Forelimb muscle (tissue), 1 donor: ENCODE measurements at regions not wholly inside any gene's neighbourhood (a gene's known extent, or its start where the extent isn't known, plus 50 kb on each side); places are given as distances from the start of the nearest gene placed in this dataset.
"Not testable (repeated sequence)": the region's sequence is repeated elsewhere in the genome, so short reads cannot be mapped to it uniquely, and the experiment has no call there.

Source experiments
- DNase-seq: peaks from one replicate; pipeline ENCODE4 v3.0.0-alpha.2; 2013; ENCODE audit warnings: low read depth

DNA sequence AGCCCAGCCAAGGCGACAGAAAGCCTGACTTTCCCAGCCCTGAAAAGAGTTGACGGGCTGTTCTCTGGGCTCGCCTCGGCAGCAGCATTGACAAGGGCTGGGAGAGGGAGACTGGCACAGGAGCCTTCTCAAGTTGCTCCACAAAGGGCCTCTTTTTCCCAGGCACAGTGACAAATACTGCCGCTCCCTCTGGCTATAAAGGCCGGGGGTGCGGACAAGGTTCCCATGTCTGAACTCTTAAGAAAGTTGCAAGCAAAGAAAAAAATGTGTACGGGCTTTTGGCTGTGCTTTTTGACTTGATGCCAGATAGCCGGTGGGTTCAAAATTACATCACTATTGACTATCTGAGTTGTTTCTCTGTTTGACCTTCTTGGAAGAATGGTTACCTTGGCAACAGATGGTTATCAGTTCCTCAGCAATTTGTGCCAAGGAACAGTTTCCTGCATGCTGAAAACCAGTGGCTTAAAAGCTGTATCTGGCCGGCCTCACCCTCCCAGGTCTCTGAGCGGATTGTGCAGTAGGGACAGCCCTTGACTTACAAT, 115.9 kb upstream of the EEPD1 start:
- DNase-seq, result no peak

DNA sequence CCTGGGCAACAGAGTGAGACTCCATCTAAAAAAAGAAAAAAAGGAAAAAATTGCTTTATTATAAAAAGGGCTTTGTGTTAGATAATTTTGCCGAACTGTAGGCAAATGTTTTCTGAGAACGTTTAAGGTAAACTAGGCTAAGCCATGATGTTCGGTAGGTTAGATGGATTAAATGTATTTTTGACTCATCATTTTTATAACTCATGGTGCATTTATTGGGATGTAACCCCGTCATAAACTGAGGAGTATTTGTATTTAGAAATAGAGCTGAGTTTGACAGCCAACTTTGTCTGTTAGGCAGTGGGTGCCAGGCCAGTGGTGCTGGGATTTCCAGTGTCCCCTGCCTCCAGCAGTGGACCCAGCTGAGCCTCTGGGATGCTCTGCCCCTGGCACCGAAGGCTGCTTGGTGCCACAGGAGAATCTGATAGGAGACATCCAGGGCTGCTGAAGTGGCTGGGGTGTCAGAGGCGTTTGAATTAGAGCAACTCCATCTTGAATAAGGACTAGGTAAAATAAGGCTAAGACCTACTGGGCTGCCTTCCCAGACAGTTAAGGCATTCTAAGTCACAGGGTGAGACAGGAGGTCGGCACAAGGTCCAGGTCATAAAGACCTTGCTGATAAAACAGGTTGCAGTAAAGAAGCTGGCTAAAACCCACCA, 114.9 kb upstream of the EEPD1 start:
- no peak for DNase-seq

DNA sequence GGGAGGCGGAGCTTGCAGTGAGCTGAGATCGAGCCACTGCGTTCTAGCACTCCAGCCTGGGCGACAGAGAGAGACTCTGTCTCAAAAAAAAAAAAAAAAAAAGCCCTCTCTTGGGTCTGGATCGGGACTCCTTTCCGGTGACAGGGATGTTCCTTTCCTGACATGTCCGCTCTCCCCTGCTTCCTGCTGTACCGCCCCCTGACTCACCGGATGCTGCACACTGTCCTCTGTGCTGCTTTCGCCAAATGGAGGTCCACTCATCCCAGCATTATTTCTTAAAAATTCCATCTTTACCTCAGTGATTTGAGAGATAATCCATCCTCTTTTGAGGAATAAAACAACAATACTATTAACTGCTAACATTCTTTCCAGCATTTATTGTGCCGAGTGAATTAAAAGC, 113.8 kb upstream of the EEPD1 start:
- no peak for DNase-seq

DNA sequence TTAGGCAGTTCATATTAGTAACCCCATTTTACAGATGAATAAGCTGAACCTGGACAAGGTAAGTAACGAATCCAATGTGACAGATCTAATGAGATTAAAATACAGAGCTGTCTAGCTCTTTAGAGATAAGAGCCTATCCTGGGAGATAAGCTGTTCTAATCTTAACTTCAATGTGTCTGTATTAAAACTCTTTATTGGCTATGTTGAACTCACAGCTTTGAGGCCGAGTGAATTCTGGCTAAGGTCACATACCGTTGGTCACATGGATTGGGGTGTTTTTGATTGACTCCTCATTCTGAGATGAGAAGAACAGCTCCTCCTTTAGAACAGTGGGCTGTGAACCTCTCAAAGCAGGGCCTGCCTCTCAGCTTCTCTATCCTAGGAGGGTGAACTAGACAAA, 113.4 kb upstream of the EEPD1 start:
- no peak for DNase-seq

DNA sequence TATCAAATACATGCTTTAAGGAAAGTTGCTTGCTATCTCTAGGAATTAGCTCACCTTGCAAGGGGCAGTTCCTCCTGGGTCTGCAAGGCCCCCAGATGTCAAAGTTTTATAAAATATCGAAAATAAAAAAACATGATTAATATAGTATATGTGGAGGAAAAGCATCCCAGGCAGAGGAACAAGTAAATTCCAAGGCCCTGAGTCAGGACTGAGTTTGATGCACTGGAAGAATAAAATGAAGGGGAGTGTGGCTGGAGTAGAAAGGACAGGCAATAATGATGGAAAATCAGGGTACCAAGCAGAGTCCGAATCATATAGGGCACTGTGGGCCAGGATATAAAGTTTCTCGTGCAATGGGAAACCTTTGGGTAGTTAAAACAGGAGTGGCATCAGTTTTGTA, 112.4 kb upstream of the EEPD1 start:
- no peak for DNase-seq

DNA sequence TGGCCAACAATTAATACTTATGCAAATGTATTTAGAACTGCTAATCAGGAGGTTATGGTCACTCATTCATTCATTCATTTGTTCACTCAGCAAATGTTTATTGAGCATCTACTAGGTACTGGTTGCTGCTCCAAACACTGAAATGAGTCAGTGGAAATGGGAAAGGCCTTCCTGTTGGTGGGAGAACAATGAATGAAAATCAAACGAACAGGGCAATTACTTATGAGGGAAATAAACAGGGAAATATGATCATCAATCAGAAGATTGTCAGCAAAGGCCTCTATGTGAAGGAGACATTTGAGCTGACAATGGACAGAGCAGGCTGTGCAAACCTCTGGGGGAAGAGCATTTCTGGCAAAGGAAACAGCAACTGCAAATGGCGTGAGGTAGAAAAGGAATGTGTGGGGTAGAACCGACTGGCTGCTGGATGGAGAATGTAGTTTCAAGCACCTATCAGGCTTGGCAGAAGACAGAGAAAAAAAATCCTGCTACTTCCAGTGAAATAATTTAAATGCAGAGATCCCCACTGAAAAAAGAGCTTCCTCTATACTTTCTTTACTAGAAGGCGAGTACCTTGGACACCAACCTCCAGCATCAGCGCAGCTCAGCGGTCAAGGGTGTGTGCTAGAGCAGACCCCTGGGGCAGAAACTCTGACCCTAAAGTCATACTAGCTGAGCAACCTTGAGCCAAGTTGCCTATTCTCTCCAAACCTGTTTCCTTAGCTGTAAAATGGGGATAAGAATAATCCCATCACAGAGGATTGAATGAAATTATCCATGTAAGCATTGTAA, 108.8 kb upstream of the EEPD1 start:
- DNase-seq, result no peak

DNA sequence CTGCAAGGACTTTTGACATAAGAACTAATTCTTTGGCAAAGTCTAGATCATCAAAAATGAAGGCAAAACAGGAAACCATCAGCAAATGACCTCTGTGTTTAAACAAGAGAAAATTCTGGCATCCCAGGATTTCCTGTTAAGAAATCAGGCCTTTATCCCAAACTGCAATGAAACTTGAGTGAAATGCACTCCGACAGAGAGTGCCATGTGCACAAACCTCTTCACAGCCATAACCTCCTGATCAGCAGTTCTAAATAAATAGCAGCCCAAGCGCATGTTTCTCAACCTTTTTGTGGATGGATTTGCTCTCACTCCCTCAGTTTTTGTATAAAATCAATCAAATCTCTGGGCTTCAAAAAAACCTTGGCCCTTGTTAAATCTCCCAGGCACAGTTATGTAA, 107.7 kb upstream of the EEPD1 start:
- DNase-seq, result no peak

DNA sequence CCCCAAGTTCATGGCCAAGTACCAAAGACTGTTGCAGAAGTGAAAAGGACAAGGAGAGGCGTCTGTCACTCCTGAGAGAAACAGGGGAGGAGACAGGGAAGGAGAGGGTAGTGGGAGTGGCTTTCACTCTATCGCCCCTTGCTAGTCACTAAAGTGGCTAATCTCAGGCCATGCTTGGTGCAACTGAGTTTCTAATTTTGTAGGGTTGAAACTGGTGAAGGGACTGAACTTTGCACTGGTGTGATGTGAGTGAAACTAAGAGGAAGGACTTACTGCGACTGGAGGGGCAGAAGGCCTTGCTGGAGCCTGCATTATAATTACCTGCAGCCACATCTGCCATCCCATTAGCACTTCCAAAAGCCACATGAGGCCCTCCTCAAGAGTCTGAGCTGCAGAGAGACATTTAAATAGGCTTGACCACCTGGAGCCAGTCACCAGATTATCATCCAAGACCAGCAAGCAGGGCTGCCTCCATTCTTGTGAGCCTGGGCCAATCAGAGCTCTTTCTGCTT, 107.2 kb upstream of the EEPD1 start:
- no peak for DNase-seq

DNA sequence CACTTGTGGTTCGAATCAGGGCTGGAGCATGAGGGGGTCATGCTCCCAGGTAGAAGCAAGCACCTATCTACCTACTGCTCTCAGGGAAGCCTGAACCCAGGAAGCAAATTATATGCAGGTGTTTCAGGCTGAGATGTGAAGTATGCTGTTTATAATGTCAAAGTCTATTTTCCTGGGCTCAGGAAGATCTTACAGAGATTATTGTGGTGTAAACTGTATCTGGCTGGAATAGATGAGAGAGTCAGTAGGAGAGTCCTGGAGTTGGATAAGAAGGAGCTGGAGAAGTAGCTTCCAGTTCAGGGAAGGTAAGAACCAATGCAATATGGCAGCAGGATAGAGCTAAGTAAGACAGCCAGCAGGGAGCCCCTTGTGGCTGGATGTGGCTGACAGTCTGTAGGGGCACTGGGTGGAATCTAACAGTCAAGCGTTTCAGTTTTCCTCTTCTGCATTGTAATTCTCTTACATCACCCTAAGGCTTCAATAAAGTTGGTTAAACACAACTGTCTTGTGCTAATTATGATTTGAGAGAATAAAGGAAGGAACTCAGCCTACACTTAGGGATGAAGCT, 105.9 kb upstream of the EEPD1 start:
- DNase-seq, result no peak

DNA sequence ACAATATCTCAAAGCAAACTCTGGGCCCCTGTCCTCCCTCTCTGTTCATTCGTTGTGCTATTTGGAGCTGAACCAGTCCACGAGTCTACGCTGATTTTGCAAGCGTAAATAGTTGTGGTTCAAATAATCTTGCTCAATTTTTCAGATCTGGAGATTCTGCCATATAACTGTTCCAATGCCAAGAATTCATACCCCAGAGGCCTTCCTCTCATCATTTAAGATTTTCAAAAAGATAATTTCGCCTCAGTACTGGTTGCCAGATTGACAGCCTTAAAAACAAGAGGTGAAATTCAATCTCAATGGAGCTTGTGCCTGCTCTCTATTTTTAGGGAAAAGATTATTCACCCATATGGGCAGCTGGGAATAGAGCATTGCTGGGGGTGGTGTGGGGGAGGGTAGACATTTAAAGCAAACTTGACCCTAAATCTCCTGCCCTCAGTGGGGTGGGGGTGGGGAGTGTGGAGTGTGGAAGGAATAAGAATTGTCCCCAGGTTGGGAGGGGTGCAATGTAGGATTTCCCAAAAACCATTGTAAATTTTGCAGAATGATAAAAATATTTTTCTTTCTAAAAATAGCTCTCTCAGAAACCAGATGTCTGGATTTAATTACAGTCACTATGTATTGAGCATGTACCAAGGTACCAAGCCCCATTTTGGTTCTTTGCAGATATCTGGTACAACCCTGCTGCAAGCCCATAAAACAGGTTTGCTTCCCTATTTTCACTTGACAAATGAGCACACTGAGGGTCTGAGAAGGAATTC, 104.7 kb upstream of the EEPD1 start:
- DNase-seq, result no peak

DNA sequence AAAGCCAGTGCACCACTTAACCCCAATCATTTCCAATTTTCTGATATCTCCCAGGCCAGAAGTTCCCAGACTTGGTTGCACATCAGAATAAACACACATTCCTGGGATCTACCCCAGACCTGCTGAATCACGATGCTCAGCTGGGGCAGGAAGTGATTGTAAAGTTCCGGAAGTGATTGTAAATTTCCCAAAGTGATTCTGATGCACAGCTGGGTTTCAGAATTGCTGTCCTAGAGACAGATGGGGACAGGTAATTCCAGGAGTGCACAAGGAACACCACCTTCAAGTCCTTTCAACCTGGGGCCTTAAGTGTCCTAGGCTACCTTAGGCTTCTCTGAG, 104.2 kb upstream of the EEPD1 start:
- no peak for DNase-seq

DNA sequence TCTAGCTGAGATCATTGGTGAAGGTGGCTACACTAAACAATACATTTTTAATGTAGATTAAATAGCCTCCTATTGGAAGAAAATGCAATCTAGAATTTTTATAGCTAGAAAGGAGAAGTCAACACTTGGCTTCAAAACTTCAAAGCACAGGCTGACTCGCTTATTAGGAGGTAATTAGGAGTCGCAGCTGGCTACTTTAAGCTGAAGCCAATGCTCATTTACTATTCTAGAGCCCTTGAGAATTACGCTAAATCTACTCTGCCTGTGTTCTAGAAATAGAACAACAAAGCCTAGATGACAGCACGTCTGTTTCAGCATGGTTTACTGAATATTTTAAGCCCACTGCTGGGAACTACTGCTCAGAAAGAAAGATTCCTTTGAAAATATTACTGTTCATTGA, 101.6 kb upstream of the EEPD1 start:
- DNase-seq, result no peak

DNA sequence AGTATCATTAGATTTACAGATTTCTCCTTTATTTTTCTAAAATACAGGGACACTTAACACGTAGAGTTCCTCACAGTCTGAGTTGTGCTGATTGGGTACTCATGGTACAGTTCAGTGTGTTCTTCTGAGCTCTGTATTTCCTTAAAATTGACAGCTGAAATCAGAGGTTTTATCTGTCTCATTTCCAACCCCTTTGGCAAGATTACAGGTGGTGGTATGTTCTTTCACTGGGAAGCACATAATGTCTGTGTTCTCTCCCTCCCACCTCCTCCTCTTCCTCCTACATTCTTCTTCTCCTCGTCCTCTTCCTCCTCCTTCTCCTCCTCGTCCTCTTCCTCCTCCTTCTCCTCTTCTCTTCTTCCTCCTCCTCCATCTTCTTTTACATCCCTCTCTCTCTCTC, 99.5 kb upstream of the EEPD1 start:
- DNase-seq, result no peak

DNA sequence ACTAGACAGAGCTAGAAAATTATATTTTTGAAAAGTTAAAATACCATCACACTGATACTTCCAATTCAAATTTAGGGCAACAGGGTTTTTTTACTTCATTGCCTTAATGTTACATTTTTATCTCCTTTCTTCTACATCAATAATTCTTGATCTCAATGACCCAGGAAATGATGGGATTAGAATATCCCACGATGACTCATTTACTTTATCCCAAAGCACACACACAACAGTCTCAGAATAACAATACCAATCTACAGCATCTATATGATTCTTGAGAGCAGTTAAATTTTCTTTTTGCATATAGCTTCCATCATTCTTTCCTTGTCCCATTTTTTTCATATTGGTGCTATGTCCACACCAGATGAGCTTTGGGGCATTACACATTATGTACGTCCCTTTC, 98.4 kb upstream of the EEPD1 start:
- DNase-seq, result no peak

DNA sequence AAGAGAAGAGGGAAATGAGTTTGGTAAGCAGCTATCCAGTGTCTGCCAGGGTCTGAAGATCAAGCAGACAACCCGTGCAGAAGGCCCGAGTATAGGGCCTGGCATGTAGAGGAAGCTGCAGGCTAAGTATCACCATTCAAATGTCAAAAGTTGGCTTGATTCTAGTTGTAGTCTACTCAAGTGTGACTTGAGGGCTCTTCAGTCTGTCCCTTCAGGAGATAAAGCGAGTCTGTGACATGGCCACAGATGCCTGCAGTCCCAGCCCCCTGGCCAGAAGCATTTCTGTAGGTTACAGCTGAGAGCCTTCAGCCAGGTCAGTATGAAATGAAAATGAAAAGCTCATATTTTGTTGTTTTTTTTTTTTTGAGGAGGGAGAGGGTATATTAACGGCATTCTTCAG, 97.8 kb upstream of the EEPD1 start:
- no peak for DNase-seq

DNA sequence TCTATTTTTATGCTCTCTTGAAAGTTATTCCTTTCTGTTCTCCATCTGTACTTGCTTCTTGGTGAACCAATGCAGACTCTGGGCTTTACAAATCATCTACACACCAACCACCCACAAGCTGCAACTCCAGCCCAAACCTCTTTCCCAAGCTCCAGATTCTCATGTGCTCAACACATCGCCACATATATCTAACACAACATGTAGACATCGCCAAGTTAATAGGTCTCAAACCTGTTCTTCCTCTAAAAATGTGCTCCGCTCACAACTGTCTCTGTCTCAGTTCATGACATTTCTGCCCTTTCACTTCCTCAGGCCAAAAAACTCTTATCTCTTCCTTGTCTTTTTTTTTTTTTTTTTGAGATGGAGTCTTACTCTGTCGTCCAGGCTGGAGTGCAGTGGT, 95.7 kb upstream of the EEPD1 start:
- no peak for DNase-seq

DNA sequence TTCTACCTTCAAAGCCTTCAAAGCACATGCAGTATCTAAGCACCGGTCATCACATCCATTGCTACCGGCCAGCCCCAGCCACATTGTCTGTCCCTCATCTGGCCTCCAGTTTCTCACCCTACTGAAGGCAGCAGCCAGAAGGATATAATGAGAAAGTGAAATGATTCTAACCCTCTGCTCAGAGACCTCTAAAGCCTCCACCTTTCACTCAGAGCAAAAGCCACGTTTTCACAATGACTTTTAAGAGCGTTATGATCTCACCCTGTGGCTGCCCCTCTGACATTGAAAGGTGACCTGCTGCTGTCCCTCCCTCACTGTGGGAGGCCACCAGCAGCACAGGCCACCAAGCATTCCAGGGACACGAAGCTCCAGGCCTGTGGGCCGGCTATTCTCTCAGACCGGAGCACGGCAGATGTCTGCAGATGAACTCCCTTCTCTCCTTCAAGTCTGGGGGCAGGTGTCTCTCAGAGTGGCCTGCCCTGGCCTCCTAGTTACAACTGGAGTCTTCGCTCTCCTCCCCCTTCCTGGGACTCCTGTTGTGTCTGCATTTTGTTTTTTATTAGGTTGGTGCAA, 94.9 kb upstream of the EEPD1 start:
- no peak for DNase-seq

DNA sequence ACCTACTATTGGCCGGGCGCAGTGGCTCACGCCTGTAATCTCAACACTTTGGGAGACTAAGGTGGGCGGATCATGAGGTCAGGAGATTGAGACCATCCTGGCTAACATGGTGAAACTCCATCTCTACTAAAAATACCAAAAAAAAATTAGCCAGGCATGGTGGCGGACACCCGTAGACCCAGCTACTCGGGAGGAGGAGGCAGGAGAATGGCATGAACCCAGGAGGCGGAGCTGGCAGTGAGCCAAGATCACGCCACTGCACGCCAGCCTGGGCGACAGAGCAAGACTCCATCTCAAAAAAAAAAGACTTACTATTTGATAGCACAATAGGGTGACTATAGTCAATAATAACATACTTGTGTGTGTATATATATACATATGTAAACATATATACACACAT, 92.7 kb upstream of the EEPD1 start:
- DNase-seq, result not testable (repeated sequence)

DNA sequence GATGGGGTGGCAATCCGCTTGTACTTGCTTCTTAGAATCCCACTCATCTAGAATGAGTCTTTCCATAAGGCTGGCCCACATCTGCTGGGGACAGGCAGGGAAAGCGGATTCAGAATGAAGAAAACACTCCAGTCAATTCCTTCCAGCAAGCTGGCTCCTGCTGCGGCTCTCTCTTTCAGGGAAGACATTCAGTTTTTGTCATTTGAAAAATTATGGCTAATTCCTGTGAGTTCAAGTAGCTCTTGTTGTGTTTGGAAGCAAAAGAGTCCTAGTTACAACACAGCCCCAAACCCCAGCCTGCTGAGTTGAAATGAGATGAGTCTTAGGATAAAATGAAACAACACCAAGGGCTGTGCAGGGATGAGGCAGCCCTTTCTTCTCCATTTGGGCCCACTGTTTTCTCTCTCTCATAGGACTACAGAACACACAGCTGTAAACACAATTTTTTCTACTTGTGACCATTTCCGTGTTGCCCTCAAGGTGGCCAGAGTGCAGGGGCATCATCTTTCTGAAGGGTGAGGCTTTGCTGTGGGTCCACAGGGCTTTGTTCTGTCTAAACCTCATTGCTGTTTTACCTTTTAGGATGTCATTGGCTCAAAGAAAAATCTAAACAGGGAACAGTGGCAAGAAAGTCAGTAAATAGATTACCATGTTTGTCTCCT, 90.8 kb upstream of the EEPD1 start:
- no peak for DNase-seq

DNA sequence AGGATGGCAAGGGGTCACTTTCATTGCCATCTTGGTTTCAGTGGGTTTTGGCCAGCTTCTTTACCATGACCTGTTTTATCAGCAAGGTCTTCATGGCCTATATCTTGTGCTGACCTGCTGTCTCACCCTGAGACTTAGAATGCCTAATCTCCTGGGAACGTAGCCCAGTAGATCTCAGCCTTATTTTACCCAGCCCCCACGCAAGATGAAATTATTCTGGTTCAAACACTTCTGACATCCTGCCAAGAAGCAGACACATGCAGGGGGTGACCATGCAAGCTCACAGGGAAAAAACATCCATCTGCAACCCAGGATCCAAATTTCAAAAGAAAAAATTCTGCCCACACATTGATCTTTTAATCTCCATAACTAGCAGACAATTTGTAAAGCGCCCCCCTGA, 88.4 kb upstream of the EEPD1 start:
- DNase-seq, result no peak
